AG09309 (cell line): ENCODE measurements at regions not wholly inside any gene's neighbourhood (a gene's known extent, or its start where the extent isn't known, plus 50 kb on each side); places are given as distances from the start of the nearest gene placed in this dataset.
A peak's percentile ranks its signal among the peaks of the same experiment; 100 is the strongest.
"Not testable (repeated sequence)": the region's sequence is repeated elsewhere in the genome, so short reads cannot be mapped to it uniquely, and the experiment has no call there.

Experiments
- DNase-seq: peaks from one replicate; pipeline ENCODE4 v3.0.0-alpha.2; 2010; ENCODE audit warnings: low read depth
- H3K4me3 ChIP-seq: 2 replicates; pipeline ENCODE4 v1.5.1; 2011; ENCODE audit warnings: mild to moderate bottlenecking, low read depth, low read length, moderate library complexity; ENCODE audit not compliant: control insufficient read depth
- TF ChIP-seq, protein P1 (sequence below): IDR thresholded peaks from 2 replicates; pipeline ENCODE4 v1.5.1; 2011; ENCODE audit warnings: mild to moderate bottlenecking, low read depth, low read length, inconsistent platforms; ENCODE audit not compliant: insufficient read depth, control insufficient read depth; ENCODE audit errors: missing control alignments

- TF ChIP-seq, protein P1, sequence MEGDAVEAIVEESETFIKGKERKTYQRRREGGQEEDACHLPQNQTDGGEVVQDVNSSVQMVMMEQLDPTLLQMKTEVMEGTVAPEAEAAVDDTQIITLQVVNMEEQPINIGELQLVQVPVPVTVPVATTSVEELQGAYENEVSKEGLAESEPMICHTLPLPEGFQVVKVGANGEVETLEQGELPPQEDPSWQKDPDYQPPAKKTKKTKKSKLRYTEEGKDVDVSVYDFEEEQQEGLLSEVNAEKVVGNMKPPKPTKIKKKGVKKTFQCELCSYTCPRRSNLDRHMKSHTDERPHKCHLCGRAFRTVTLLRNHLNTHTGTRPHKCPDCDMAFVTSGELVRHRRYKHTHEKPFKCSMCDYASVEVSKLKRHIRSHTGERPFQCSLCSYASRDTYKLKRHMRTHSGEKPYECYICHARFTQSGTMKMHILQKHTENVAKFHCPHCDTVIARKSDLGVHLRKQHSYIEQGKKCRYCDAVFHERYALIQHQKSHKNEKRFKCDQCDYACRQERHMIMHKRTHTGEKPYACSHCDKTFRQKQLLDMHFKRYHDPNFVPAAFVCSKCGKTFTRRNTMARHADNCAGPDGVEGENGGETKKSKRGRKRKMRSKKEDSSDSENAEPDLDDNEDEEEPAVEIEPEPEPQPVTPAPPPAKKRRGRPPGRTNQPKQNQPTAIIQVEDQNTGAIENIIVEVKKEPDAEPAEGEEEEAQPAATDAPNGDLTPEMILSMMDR: no peak
- no peak for DNase-seq
- no peak overlapping the region for H3K4me3 ChIP-seq
Measured at GRCh38 chr10:108601851-108602250, 1321.5 kb downstream of the XPNPEP1 start.

DNA sequence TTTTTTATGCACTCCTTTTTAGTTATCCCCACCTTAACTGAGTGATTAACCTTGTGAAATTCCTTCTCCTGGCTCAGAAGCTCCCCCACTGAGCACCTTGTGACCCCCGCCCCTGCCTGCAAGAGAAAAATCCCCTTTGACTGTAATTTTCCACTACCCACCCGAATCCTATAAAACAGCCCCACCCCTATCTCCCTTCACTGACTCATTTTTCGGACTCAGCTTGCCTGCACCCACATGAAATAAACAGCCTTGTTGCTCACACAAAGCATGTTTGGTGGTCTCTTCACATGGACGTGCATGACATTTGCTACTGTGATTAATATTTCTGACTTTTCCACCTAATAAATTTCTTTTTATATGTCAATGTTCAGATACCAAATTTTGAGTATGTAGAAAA is 1322.8 kb downstream of the XPNPEP1 start:
- H3K4me3 ChIP-seq, DNase-seq: not testable (repeated sequence)

- not testable (repeated sequence) for H3K4me3 ChIP-seq, DNase-seq
Measured at GRCh38 chr10:108599317-108599716, 1324.0 kb downstream of the XPNPEP1 start.

GRCh38 chr10:108598831-108599230 is 1324.5 kb downstream of the XPNPEP1 start:
- no peak for DNase-seq
- H3K4me3 ChIP-seq: no peak overlapping the region
- TF ChIP-seq, protein P1: no peak

DNA sequence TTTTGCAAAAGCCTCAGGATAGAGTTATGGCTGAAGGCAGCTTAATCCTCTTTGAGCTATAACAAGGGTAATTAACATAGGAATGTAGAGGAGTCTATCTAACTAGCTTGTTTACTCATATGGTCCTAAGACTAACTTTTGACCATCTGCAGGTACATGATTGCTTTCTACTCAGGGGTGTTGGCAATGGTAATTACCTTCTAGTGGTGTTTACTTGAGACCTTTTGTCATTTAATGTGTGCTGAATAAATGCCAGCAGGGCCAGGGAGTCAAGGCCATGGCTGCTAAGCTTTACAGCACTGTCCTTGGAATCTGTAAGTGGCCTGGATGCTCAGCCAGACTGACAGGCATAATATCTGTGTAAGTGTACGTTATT is 1325.0 kb downstream of the XPNPEP1 start:
- no peak overlapping the region for H3K4me3 ChIP-seq
- TF ChIP-seq, protein P1: no peak
- DNase-seq: no peak

DNA sequence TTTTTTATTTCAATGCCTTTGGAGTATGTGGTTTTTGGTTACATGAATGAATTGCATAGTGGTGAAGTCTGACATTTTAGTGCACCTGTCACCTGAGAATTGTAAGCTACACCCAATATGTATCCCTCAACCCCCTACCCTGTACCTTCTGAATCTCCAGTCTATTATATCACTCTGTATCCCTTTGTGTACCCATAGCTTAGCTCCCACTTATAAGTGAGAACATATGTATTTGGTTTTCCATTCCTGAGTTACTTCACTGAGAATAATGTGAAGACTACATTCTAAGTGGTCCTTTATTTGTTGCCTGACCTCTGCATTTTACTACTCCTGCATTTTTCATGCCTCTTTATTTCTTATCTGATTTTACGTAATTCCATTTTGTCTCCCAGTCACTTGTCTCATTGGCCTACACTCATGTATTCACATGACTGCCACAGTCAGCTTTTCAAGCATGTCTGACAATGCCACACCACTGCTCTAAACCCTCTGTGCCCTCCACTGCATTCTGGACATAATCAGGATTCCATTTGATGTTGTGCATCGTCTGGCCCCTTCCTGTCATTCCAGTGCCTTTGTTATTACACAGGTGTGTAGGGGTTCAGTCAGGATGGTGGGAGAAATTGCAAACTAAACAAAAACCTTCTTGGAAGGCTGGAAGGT is 1325.5 kb downstream of the XPNPEP1 start:
- TF ChIP-seq, protein P1: no peak
- no peak overlapping the region for H3K4me3 ChIP-seq
- DNase-seq: no peak

GRCh38 chr10:108597031-108597430 is 1326.3 kb downstream of the XPNPEP1 start:
- TF ChIP-seq, protein P1: no peak
- no peak overlapping the region for H3K4me3 ChIP-seq
- peak; percentile 50 for DNase-seq

DNA sequence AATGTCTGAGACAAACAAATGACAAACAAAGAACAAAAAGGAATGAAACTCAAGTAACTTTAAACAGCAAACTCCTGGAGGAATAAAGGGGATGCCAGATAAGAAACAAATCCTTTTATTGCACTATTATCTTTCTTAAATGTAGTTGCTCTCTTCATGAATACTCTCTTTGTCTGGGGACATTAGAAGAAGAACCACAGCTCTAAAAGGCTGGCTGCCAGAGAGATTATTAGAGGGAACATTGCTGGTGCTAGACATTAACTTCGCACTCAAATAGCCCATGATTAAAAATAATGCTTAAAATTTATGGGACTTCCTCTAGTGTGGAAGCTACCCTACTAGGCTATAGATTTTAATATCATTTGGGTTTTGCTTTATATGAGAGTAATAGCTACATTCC is 1330.4 kb downstream of the XPNPEP1 start:
- TF ChIP-seq, protein P1: no peak
- no peak overlapping the region for H3K4me3 ChIP-seq
- DNase-seq: no peak
